GM23338 (cell line): ENCODE measurements at regions not wholly inside any gene's neighbourhood (a gene's known extent, or its start where the extent isn't known, plus 50 kb on each side); places are given as distances from the start of the nearest gene placed in this dataset.
"Not testable (repeated sequence)": the region's sequence is repeated elsewhere in the genome, so short reads cannot be mapped to it uniquely, and the experiment has no call there.

Source experiments
- EZH2 ChIP-seq: fragments of 200-600 bp; sonication (generic); IDR thresholded peaks from one replicate; pipeline ENCODE4 v1.8.0; 2017; ENCODE audit warnings: antibody characterized with exemption, mild to moderate bottlenecking, low read depth; ENCODE audit not compliant: unreplicated experiment
- EZH2phosphoT487 ChIP-seq: fragments of 200-600 bp; sonication (generic); IDR thresholded peaks from one replicate; pipeline ENCODE4 v1.8.1; 2018; ENCODE audit warnings: antibody characterized with exemption; ENCODE audit not compliant: unreplicated experiment
- POLR2AphosphoS5 ChIP-seq: IDR thresholded peaks from 2 replicates; pipeline ENCODE4 v1.6.1; 2016; ENCODE audit warnings: antibody characterized with exemption, low read depth
- ZNF331 ChIP-seq: fragments of 250-450 bp; sonication (Bioruptor Pico); IDR thresholded peaks from 2 replicates; pipeline ENCODE4 v1.5.0; 2020; ENCODE audit warnings: low read depth, mild to moderate bottlenecking, moderate library complexity
- TF ChIP-seq, protein P1 (sequence below), 2 experiments: fragments of 200-600 bp in 1 of 2; sonication (generic) in 1 of 2; conservative IDR thresholded peaks; 2 replicates each; pipeline versions ENCODE4 v1.5.1 to v1.6.1; 2016 to 2017; ENCODE audit warnings: antibody characterized with exemption in 2 of 2, low read depth in 2 of 2, mild to moderate bottlenecking in 2 of 2, moderate library complexity in 1 of 2
- TF ChIP-seq, protein P2 (sequence below): IDR thresholded peaks from one replicate; pipeline ENCODE4 v1.6.1; 2018; ENCODE audit warnings: antibody characterized with exemption; ENCODE audit not compliant: unreplicated experiment
- TF ChIP-seq, protein P3 (sequence below): fragments of 250-450 bp; sonication (Bioruptor Pico); IDR thresholded peaks from 2 replicates; pipeline ENCODE4 v1.5.0; 2020; ENCODE audit warnings: mild to moderate bottlenecking, moderate library complexity

DNA sequence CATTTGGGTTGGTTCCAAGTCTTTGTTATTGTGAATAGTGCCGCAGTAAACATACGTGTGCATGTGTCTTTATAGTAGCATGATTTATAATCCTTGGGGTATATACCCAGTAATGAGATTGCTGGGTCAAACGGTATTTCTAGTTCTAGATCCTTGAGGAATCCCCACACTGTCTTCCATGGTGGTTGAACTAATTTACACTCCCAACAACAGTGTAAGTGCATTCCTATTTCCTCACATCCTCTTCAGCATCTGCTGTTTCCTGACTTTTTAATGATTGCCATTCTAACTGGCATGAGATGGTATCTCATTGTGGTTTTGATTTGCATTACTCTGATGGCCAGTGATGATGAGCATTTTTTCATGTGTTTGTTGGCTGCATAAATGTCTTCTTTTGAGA is 580.3 kb upstream of the CLINT1 start:
- TF ChIP-seq, protein P1, sequence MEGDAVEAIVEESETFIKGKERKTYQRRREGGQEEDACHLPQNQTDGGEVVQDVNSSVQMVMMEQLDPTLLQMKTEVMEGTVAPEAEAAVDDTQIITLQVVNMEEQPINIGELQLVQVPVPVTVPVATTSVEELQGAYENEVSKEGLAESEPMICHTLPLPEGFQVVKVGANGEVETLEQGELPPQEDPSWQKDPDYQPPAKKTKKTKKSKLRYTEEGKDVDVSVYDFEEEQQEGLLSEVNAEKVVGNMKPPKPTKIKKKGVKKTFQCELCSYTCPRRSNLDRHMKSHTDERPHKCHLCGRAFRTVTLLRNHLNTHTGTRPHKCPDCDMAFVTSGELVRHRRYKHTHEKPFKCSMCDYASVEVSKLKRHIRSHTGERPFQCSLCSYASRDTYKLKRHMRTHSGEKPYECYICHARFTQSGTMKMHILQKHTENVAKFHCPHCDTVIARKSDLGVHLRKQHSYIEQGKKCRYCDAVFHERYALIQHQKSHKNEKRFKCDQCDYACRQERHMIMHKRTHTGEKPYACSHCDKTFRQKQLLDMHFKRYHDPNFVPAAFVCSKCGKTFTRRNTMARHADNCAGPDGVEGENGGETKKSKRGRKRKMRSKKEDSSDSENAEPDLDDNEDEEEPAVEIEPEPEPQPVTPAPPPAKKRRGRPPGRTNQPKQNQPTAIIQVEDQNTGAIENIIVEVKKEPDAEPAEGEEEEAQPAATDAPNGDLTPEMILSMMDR (conservative IDR thresholded peaks at IDR 0.05; ENCODE audit: low read depth in 2 of 2): not testable (repeated sequence)
- TF ChIP-seq EZH2phosphoT487; POLR2AphosphoS5; EZH2; ZNF331 (CRISPR knock-in tag): not testable (repeated sequence)
- TF ChIP-seq, protein P2, sequence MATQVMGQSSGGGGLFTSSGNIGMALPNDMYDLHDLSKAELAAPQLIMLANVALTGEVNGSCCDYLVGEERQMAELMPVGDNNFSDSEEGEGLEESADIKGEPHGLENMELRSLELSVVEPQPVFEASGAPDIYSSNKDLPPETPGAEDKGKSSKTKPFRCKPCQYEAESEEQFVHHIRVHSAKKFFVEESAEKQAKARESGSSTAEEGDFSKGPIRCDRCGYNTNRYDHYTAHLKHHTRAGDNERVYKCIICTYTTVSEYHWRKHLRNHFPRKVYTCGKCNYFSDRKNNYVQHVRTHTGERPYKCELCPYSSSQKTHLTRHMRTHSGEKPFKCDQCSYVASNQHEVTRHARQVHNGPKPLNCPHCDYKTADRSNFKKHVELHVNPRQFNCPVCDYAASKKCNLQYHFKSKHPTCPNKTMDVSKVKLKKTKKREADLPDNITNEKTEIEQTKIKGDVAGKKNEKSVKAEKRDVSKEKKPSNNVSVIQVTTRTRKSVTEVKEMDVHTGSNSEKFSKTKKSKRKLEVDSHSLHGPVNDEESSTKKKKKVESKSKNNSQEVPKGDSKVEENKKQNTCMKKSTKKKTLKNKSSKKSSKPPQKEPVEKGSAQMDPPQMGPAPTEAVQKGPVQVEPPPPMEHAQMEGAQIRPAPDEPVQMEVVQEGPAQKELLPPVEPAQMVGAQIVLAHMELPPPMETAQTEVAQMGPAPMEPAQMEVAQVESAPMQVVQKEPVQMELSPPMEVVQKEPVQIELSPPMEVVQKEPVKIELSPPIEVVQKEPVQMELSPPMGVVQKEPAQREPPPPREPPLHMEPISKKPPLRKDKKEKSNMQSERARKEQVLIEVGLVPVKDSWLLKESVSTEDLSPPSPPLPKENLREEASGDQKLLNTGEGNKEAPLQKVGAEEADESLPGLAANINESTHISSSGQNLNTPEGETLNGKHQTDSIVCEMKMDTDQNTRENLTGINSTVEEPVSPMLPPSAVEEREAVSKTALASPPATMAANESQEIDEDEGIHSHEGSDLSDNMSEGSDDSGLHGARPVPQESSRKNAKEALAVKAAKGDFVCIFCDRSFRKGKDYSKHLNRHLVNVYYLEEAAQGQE: not testable (repeated sequence)
- TF ChIP-seq, protein P3, sequence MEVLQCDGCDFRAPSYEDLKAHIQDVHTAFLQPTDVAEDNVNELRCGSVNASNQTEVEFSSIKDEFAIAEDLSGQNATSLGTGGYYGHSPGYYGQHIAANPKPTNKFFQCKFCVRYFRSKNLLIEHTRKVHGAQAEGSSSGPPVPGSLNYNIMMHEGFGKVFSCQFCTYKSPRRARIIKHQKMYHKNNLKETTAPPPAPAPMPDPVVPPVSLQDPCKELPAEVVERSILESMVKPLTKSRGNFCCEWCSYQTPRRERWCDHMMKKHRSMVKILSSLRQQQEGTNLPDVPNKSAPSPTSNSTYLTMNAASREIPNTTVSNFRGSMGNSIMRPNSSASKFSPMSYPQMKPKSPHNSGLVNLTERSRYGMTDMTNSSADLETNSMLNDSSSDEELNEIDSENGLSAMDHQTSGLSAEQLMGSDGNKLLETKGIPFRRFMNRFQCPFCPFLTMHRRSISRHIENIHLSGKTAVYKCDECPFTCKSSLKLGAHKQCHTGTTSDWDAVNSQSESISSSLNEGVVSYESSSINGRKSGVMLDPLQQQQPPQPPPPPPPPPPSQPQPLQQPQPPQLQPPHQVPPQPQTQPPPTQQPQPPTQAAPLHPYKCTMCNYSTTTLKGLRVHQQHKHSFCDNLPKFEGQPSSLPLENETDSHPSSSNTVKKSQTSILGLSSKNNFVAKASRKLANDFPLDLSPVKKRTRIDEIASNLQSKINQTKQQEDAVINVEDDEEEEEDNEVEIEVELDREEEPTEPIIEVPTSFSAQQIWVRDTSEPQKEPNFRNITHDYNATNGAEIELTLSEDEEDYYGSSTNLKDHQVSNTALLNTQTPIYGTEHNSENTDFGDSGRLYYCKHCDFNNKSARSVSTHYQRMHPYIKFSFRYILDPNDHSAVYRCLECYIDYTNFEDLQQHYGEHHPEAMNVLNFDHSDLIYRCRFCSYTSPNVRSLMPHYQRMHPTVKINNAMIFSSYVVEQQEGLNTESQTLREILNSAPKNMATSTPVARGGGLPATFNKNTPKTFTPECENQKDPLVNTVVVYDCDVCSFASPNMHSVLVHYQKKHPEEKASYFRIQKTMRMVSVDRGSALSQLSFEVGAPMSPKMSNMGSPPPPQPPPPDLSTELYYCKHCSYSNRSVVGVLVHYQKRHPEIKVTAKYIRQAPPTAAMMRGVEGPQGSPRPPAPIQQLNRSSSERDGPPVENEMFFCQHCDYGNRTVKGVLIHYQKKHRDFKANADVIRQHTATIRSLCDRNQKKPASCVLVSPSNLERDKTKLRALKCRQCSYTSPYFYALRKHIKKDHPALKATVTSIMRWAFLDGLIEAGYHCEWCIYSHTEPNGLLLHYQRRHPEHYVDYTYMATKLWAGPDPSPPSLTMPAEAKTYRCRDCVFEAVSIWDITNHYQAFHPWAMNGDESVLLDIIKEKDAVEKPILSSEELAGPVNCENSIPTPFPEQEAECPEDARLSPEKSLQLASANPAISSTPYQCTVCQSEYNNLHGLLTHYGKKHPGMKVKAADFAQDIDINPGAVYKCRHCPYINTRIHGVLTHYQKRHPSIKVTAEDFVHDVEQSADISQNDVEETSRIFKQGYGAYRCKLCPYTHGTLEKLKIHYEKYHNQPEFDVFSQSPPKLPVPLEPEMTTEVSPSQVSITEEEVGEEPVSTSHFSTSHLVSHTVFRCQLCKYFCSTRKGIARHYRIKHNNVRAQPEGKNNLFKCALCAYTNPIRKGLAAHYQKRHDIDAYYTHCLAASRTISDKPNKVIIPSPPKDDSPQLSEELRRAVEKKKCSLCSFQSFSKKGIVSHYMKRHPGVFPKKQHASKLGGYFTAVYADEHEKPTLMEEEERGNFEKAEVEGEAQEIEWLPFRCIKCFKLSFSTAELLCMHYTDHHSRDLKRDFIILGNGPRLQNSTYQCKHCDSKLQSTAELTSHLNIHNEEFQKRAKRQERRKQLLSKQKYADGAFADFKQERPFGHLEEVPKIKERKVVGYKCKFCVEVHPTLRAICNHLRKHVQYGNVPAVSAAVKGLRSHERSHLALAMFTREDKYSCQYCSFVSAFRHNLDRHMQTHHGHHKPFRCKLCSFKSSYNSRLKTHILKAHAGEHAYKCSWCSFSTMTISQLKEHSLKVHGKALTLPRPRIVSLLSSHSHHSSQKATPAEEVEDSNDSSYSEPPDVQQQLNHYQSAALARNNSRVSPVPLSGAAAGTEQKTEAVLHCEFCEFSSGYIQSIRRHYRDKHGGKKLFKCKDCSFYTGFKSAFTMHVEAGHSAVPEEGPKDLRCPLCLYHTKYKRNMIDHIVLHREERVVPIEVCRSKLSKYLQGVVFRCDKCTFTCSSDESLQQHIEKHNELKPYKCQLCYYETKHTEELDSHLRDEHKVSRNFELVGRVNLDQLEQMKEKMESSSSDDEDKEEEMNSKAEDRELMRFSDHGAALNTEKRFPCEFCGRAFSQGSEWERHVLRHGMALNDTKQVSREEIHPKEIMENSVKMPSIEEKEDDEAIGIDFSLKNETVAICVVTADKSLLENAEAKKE (CRISPR knock-in tag): not testable (repeated sequence)
